ENCODE measurements at regions not wholly inside any gene's neighbourhood (a gene's known extent, or its start where the extent isn't known, plus 50 kb on each side); places are given as distances from the start of the nearest gene placed in this dataset.

DNA sequence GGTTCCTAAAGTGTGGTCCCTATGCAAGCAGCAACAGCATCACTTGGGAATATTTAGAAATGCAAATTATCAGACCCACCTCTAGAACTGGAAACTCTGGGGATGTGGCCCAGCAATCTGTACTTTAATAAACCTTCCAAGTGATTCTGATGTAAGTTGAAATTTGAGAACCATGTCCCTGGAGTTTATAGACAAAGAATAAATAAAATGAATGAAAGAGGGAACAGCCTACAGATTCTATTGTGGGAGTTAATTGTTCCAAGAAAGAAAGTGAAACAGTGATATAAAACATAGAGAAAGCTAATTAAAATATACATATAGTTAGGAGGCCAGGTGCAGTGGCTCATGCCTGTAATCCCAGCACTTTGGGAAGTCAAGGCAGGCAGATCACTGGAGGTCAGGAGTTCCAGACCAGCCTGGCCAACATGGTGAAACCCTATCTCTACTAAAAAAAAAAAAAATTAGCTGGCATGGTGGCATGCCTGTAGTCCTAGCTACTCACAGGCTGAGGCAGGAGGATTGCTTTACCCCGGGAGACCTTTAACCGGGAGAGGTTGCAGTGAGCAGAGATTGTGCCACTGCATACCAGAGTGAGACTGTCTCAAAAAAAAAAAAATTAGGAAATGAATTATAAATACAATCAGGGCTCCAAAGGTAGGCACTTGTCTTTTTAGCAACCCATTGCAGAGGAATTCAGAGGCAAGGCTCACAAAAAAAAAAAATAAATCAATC, 507.5 kb downstream of the NAV3 start:
- H3K27me3 ChIP-seq: no peaks in the 10 kb centered on the region
- no peak overlapping the region for H3K4me3 ChIP-seq
- TF ChIP-seq POLR2A (IDR thresholded peaks at IDR 0.05) (no peak), POLR2AphosphoS5 (IDR thresholded peaks at IDR 0.05) (no peak), EP300 (IDR thresholded peaks at IDR 0.05; ENCODE audit: low read depth) (no peak)
- TF ChIP-seq, protein P1, sequence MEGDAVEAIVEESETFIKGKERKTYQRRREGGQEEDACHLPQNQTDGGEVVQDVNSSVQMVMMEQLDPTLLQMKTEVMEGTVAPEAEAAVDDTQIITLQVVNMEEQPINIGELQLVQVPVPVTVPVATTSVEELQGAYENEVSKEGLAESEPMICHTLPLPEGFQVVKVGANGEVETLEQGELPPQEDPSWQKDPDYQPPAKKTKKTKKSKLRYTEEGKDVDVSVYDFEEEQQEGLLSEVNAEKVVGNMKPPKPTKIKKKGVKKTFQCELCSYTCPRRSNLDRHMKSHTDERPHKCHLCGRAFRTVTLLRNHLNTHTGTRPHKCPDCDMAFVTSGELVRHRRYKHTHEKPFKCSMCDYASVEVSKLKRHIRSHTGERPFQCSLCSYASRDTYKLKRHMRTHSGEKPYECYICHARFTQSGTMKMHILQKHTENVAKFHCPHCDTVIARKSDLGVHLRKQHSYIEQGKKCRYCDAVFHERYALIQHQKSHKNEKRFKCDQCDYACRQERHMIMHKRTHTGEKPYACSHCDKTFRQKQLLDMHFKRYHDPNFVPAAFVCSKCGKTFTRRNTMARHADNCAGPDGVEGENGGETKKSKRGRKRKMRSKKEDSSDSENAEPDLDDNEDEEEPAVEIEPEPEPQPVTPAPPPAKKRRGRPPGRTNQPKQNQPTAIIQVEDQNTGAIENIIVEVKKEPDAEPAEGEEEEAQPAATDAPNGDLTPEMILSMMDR (IDR thresholded peaks at IDR 0.05): no peak
- H3K4me1 ChIP-seq: no peaks in the 10 kb centered on the region
- DNase-seq: no peak
- intact Hi-C loops (cut with DNase I; ENCODE audit: low total_unique reads): no loop called here
- H3K36me3 ChIP-seq: no peaks in the 10 kb centered on the region
- H3K9me3 ChIP-seq: no peaks in the 10 kb centered on the region
- in situ Hi-C loops (cut with MboI; ENCODE audit: low pct_ligation_motif_present in 1 of 4, low pct_unique_long_range_greater_than_20kb in 1 of 4, low sequenced_read_pairs in 3 of 4): no loop called here
- WGBS, 2 donors (ENCODE audit: low coverage in 1 of 2): 45 to 69% methylated on average over 2 of the region's 2 CpGs
- no peak overlapping the region for H3K27ac ChIP-seq

DNA sequence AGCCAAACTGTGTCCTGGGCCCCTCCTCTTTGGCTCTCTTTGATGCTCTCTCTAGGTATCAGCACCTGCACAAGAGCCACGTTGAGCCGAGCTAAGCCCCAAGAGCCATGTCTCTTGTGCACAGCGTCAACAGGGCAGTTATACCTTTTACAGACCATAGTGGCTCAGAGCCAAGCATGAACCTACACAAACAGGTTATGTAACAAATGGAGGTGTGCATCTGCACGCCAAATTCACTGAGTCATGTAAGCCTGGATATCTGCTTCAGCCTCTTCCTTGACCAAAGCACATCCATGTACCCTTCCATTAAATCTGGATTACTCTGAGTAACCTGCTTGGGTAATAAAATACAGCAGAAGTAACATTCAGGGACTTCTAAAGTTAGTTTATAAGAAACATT, 509.7 kb downstream of the NAV3 start:
- TF ChIP-seq EP300 (IDR thresholded peaks at IDR 0.05; ENCODE audit: low read depth) (no peak), POLR2A (IDR thresholded peaks at IDR 0.05) (no peak), POLR2AphosphoS5 (IDR thresholded peaks at IDR 0.05) (no peak)
- TF ChIP-seq, protein P1 (IDR thresholded peaks at IDR 0.05): no peak
- Histone ChIP-seq H3K36me3 (no peaks in the 10 kb centered on the region), H3K9me3 (peaks cover 0 to 2% of the 10 kb centered on the region in 2 donors), H3K4me3 (no peak overlapping the region), H3K27ac (no peak overlapping the region), H3K27me3 (no peaks in the 10 kb centered on the region), H3K4me1 (no peaks in the 10 kb centered on the region)
- intact Hi-C loops (cut with DNase I; ENCODE audit: low total_unique reads) (no loop called here), in situ Hi-C loops (cut with MboI; ENCODE audit: low pct_ligation_motif_present in 1 of 4, low pct_unique_long_range_greater_than_20kb in 1 of 4, low sequenced_read_pairs in 3 of 4) (no loop called here)
- WGBS, 2 donors (ENCODE audit: low coverage in 1 of 2): 86 to 87% methylated on average over 3 to 4 of the region's 4 CpGs
- no peak for DNase-seq

DNA sequence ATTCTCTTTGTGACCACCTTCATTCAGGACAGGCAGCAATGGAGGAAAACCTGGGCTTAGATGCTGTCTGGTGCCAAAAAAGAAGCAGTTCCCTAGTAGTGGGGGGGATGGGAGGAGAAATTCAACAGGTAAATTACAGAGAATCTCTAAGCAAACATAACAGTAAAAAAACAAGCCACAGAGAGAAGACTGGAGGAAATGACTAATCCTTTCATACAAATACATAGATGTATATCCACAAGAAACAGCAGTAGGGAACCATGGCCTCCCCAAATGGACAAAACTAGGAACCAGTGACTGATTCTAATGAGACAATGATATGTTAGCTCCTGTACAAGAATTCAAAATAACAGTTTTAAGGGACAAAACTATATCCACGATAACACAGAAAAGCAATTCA, 513.0 kb downstream of the NAV3 start:
- in situ Hi-C loops (cut with MboI; ENCODE audit: low pct_ligation_motif_present in 1 of 4, low pct_unique_long_range_greater_than_20kb in 1 of 4, low sequenced_read_pairs in 3 of 4): no loop called here
- intact Hi-C loops (cut with DNase I; ENCODE audit: low total_unique reads): no loop called here
- H3K4me1 ChIP-seq: no peaks in the 10 kb centered on the region
- H3K27ac ChIP-seq: no peak overlapping the region
- no peak for DNase-seq
- no peaks in the 10 kb centered on the region for H3K27me3 ChIP-seq
- TF ChIP-seq POLR2A (IDR thresholded peaks at IDR 0.05) (no peak), EP300 (IDR thresholded peaks at IDR 0.05; ENCODE audit: low read depth) (no peak), POLR2AphosphoS5 (IDR thresholded peaks at IDR 0.05) (no peak)
- TF ChIP-seq, protein P1 (IDR thresholded peaks at IDR 0.05): no peak
- H3K36me3 ChIP-seq: no peaks in the 10 kb centered on the region
- no peak overlapping the region for H3K4me3 ChIP-seq
- 78 to 93% methylated on average over 1 of the region's 1 CpG for WGBS, 2 donors (ENCODE audit: low coverage in 1 of 2)
- peaks cover 0 to 2% of the 10 kb centered on the region in 2 donors for H3K9me3 ChIP-seq

DNA sequence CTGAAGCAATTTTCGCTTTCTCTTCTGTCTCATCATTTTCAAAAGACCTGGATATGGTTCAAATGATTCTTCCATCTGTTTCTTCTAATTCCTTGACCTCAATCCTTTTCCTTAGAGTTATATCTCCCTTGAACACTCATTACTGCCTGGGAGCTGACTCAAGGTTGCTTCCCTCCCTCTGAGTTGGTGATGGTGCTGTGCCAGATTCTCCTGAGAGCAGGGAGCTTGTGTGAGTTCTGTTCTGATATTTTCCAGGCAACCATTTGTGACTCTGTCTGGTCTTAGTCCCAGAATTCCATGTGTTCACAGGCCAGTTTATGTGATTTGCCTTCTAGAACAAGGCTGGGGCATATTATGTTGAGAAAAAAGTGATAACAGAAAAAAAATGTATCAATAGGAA, 505.1 kb upstream of the SYT1 start:
- no peak overlapping the region for H3K27ac ChIP-seq
- H3K27me3 ChIP-seq: no peaks in the 10 kb centered on the region
- WGBS, 2 donors (ENCODE audit: low coverage in 1 of 2): 33 to 81% methylated on average over 1 of the region's 1 CpG
- peaks cover 0 to 4% (median 0%) of the 10 kb centered on the region in 4 donors for H3K4me1 ChIP-seq
- H3K36me3 ChIP-seq: no peaks in the 10 kb centered on the region
- H3K4me3 ChIP-seq: no peak overlapping the region
- TF ChIP-seq, protein P1 (IDR thresholded peaks at IDR 0.05): no peak
- TF ChIP-seq EP300 (IDR thresholded peaks at IDR 0.05; ENCODE audit: low read depth): no peak
- no peak for TF ChIP-seq POLR2A (IDR thresholded peaks at IDR 0.05)
- TF ChIP-seq POLR2AphosphoS5 (IDR thresholded peaks at IDR 0.05): peak in 1 of 3 donors; percentile 23
- intact Hi-C loops (cut with DNase I; ENCODE audit: low total_unique reads): no loop called here
- DNase-seq: peak; percentile 9
- in situ Hi-C loops (cut with MboI; ENCODE audit: low pct_ligation_motif_present in 1 of 4, low pct_unique_long_range_greater_than_20kb in 1 of 4, low sequenced_read_pairs in 3 of 4): no loop called here
- no peaks in the 10 kb centered on the region for H3K9me3 ChIP-seq

Data from transverse colon (tissue), 4 donors.